ENCODE measurements at regions not wholly inside any gene's neighbourhood (a gene's known extent, or its start where the extent isn't known, plus 50 kb on each side); places are given as distances from the start of the nearest gene placed in this dataset.

- no peak for DNase-seq (ENCODE audit: low spot score)
Observed at GRCh38 chr10:131802156-131802915, 98.5 kb upstream of the PPP2R2D start.

DNA sequence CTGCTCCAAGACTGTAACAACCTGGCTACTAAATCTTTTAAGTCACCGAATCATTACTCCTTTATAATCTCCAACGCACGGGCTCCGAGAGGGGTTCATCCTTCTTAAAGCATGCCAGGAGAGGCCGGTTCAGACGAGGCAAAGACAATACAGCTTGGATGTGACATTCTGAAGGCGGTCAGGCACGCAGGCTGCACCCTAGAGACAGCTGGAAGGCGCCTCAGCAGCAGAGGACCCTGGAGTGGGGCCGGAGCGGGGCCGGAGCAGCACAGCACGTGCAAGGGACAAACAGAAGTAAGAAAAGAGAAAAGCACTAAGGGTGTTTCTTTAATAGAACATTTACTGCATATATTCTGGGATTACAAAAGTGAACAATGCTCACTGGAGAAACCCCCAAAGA is 97.8 kb upstream of the PPP2R2D start:
- no peak for DNase-seq (ENCODE audit: low spot score)

- no peak for DNase-seq (ENCODE audit: low spot score)
Observed at GRCh38 chr10:131803860-131804425, 96.9 kb upstream of the PPP2R2D start.

- DNase-seq (ENCODE audit: low spot score), result no peak
Observed at GRCh38 chr10:131804551-131805295, 96.1 kb upstream of the PPP2R2D start.

- DNase-seq (ENCODE audit: low spot score), result no peak
Observed at GRCh38 chr10:131805696-131806095, 95.1 kb upstream of the PPP2R2D start.

GRCh38 chr10:131806146-131806545 is 94.7 kb upstream of the PPP2R2D start:
- DNase-seq (ENCODE audit: low spot score), result no peak

DNA sequence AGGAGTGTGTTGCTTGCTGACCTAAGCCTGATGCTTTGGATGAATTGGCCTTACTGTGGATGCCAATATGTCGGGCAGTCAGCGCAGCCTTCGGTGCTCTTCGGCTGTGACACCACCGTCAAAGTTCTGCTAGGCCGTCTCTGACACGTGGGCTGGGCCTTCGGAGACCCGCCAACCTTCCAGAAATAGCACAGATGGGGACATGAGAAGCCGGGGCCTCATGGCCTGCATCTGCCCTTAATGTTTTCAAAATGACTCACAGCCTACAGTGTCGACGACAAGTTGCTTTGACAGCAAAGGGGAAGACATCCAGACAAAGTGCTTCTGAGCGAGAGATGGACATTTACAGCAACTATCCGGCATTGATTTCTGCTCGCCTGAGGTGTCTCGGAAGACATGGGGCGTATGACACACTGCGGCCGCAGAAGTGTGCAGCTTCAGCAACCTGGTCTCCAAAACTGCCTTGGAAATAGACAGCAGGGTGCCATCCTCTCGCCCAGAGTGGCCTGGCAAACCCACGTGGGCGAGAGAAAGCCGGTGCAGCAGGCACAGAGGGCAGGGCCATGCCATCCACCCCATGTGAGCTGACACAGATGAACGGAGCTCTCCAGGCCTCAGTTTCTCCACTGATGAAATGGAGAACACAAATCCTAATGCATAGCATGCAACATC is 94.0 kb upstream of the PPP2R2D start:
- no peak for DNase-seq (ENCODE audit: low spot score)

- no peak for DNase-seq (ENCODE audit: low spot score)
Observed at GRCh38 chr10:131808370-131808930, 92.4 kb upstream of the PPP2R2D start.

GRCh38 chr10:131810036-131810804 is 90.6 kb upstream of the PPP2R2D start:
- DNase-seq (ENCODE audit: low spot score), result no peak

- DNase-seq (ENCODE audit: low spot score), result no peak
Observed at GRCh38 chr10:131810805-131811629, 89.8 kb upstream of the PPP2R2D start.

DNA sequence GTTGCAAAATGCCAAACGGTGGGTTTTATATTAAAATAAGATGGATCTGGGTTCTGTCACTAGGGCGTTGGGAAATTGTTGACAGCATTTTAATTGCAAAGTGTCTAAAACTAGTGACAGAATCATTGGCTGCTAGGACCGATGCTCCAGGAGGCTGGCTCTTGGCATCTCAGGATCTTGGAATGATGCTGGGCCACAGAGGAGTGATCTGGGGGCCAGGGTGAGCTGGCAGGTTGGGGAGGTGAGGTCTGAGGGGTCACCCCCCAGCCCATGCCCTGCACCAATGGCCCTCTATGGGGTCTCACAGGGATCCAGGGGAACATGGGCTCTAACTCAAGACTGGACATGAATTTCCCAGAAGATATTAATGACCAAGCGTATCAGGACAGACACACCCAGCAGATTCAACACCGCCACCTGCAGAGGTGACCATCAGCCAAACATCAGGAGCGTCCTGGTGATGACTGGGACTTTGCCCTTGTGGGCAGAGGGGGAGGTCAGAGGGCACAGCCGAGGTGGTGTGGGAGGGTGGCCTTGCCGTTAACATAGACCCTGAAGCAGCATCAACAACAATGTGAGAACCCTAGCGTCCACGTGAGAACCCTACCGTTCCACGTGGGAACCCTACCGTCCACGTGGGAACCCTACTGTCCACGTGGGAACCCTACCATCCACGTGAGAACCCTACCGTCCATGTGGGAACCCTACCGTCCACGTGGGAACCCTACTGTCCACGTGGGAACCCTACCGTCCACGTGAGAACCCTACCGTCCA is 89.0 kb upstream of the PPP2R2D start:
- DNase-seq (ENCODE audit: low spot score), result no peak

DNA sequence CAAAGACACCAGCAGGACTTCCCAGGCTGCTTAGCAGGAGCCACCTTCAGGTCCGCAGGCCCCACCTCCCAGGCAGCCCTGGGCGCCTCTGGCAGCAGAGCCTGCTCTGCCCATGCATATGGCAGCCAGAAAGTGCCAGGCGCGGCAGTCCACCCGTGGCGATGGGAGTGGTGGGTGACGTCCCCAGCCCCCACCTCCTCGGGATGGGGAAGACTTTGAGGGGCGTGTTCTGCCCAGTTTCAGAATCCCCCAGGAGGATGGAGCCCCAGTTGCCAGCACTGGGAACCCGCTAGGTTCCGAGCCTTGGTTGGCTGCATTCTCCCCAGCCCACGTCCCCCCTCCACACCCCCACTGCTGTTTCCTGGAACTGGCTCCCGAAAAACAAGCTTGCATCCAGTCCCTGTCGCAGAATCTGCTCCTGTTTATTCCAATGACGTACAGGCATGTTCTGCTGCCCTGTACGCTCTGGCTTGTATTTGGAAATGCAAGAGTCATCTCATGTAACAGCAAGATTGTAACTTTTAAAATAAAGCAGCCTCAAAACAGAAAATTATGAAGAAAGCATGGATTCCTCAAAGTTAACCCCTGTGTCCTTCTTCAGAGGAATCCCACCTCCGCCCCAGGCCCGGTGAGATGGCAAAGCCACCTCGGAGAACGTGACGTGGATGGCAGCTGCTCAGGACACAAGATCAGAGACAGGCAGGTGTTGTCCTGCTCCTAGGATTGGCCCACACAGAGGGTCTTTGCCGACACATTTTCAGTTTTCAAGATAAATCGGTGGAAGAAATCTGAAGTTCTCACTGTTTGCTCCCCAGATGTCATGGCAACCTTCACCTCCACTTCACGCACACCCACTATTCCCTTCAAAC is 87.8 kb upstream of the PPP2R2D start:
- no peak for DNase-seq (ENCODE audit: low spot score)

GRCh38 chr10:131814567-131815265 is 86.1 kb upstream of the PPP2R2D start:
- no peak for DNase-seq (ENCODE audit: low spot score)

- no peak for DNase-seq (ENCODE audit: low spot score)
Observed at GRCh38 chr10:131815266-131816156, 85.3 kb upstream of the PPP2R2D start.

- DNase-seq (ENCODE audit: low spot score), result no peak
Observed at GRCh38 chr10:131816157-131816775, 84.5 kb upstream of the PPP2R2D start.

GRCh38 chr10:131816941-131817700 is 83.7 kb upstream of the PPP2R2D start:
- no peak for DNase-seq (ENCODE audit: low spot score)
